NCI-H460 (cell line): ENCODE measurements at regions not wholly inside any gene's neighbourhood (a gene's known extent, or its start where the extent isn't known, plus 50 kb on each side); places are given as distances from the start of the nearest gene placed in this dataset.

ENCODE experiments used
- DNase-seq: peaks from one replicate; pipeline ENCODE4 v3.0.0-alpha.2; 2016; ENCODE audit warnings: low read depth; ENCODE audit errors: extremely low read depth

DNA sequence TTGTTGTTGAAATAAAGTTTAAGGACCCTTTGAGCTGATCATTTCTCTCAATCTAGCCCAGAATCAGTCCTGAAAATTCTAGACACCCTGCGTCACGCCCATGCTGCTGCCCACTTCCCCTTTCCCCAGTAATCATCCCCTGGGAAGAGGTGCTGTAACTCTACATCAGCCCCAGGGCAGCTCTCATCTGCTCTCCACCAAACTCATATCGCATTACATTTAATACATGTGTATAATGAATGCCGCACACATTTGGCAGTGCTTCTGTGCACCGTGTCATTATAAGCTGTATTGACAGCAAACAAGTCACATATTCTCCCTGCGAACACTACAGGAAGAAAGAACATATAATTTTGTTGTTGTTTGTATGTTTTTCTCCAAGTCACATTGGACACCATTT lies 539.7 kb upstream of the DAB1 start:
- DNase-seq = no peak

- DNase-seq = no peak
These were observed 535.8 kb upstream of the DAB1 start for GRCh38 chr1:57959531-57960241.

GRCh38 chr1:57957576-57957975 lies 533.7 kb upstream of the DAB1 start:
- DNase-seq = no peak

GRCh38 chr1:57951390-57951789 lies 527.5 kb upstream of the DAB1 start:
- no peak for DNase-seq

- no peak for DNase-seq
These were observed 525.3 kb upstream of the DAB1 start for GRCh38 chr1:57949168-57949567.

DNA sequence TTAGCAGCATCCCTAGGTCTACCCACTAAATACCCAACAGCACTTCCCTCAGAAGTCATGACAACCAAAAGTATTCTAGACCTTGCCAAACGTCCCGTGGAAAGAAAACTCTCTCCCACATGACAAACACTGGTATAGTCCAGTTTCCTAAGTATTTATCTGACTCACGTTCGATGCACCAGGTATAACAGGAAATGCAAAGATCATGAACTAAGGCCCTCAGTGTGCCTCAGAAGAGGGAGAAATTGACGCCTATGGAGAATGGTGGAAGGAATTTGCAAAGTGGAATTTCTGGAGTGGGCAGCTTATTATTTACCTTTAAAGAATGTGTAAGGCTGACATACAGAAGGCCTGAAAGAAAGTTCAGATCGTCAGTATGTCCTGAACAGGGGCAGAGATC lies 523.6 kb upstream of the DAB1 start:
- no peak for DNase-seq

DNA sequence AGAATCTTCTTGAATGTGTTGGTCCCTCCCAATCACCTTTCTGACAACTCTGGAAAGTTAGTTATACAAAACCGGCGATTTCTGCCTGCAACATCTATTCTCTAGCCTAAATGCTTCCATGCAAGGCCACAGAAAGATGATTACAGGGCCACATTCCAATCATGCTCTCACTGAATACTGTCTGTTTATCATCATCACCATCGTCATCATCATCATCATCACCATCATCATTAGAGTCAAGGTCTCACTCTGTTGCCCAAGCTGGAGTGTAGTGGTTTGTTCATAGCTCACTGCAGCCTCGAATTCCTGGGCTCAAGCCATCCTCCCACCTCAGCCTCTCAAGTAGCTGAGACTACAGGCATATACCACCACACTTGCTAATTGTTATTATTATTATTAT lies 521.2 kb upstream of the DAB1 start:
- no peak for DNase-seq

- no peak for DNase-seq
These were observed 519.5 kb upstream of the DAB1 start for GRCh38 chr1:57943365-57943764.

DNA sequence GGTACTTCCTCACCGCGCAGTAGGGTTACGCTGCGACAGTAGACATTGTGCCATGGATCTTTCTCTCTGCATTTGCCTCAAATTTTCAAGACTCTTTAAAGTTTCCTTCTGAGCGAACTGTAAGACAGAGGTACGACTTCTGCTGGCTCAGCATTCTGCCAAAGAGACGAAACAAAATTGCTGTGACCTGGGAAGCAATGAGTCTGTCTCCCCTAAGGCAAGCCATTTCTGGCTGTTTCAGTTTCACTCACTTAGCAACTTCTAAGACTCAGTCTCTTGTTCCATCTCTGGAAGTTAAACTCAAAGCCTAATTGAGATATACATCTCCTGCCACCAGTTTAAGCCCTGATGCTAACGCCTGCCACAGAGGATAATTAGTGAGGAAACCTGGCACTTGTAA lies 510.9 kb upstream of the DAB1 start:
- no peak for DNase-seq

GRCh38 chr1:57927003-57927402 lies 503.1 kb upstream of the DAB1 start:
- no peak for DNase-seq

DNA sequence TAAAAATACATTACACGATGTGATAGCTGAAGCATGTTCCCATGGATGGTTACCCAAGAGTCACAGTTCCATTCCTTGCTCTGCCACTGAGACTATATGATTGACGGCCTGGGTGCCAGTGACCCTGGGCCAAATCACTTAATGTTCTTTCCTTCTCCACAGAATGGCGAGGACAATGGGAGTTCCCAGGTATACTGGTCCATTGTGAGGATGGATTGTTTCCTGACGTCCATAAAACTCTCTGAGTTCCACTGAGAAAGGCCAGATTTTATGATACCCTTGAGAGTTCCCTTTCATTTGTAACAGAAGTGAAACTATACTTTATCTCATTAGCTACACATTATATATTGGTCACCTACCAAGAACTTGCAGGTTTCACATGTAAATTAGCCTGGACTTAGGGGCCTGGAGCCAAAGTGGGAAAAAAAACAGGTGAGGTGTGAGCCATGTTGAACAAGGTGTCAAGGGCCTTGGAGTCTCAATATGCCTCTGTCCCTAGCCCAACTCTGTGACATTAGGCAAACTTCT lies 502.2 kb upstream of the DAB1 start:
- DNase-seq = no peak

DNA sequence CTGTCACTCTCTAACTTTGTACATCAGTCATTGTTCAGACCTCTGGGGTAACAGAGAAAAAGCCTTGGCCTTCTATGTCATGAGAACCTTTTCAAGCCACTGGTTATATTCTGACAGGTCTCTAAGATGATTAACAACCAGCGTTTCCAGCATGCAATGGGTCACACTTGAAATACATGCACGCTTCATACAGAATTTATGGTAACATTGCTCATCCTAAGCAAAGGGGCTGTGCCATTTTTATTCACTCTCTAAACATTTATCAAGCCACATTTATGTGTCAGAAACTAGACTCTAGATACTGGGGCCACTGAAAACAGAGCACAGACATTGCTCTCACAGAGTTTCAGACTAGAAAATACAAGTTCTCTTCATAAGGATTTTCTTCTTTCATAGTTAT lies 501.4 kb upstream of the DAB1 start:
- no peak for DNase-seq

GRCh38 chr1:57922130-57922529 lies 498.3 kb upstream of the DAB1 start:
- no peak for DNase-seq

- no peak for DNase-seq
These were observed 492.2 kb upstream of the DAB1 start for GRCh38 chr1:57916041-57916440.

GRCh38 chr1:57911427-57911826 lies 487.6 kb upstream of the DAB1 start:
- DNase-seq = no peak

- DNase-seq = no peak
These were observed 486.9 kb upstream of the DAB1 start for GRCh38 chr1:57910782-57911181.

DNA sequence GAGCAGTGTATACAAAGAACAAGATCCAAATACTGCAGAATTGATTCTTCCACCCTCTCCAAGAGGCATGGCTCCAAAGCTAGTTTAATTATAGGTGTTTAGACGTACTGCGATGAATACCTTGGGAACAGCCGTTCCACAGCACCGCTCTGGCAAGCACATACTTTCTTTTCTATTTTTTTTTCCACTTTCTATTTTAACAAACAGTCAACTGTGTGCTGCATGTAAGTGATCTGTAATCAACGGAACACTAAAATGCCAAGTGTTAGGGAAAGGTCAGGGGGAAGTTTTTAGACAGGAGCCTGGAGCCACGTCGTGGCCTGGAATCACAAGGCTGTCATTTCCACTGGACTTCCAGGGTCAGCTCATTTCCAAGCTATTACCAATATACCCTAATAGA lies 486.4 kb upstream of the DAB1 start:
- no peak for DNase-seq

DNA sequence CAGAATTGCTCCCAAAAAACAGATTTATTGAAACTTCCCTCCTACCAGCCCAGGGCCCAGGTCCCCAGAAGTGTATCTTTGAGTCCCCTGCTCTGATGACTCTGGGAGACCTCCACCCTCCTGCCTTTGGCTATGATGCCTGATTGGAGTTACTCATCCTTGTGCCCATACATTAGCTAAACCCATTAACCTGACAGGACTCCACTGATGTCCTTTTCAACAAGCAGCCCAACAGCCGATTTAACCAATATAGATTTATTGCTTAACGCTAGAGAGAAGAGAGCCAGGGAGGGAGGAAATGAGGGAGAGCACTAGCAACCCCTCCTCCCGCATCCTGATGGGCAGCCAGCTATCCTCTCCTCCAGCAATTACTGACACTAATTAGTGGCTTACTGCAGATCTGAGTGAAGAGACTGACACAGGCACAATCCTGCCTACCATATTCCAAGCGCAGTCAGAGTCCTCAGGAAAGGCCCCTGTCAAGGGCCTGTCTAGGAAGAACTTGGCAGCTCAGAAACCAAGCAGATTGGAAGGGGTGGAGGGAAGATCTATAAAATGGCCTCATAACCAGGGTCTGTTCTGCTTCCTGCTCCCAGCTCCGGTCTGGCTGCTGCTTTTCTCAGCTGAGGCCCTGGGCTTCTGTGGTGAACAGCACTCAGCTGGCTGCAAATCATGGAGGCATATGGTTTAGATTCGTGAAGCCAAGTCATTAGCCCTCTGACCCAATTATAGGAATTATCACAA lies 484.5 kb upstream of the DAB1 start:
- DNase-seq = no peak

DNA sequence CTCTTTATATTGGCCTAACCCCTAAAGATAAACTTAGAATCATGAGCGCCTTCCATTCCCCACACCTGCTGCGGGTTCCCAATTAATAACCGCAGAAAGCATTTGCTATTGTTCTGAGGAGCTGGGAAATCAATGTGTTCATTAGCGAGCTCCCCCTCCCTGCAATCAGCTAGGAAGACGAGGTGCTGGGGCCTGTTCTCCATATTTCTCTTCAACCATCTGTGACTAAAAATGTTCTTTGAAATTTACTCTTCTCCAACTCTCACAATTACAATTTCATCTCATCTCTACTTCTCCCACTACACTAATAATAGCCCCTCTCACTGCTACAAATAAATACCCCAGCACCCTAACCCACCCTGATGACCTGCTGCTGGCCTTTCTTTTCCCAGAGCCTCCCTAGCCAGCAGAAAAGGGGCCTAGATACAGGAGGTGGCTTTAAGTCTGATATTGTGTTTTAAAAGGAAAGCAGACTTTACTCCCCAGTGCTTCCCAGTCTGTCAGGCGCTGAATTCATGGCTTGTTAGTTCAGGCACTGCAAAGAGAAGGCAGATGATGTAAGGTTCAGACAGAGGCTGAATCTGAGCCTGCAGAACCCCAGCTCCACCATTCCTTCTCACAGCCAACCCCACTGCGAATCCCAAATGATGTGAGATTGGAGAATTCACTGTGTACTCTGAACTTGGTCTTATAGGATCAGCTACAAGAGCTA lies 477.5 kb upstream of the DAB1 start:
- DNase-seq = no peak

GRCh38 chr1:57898531-57898930 lies 474.7 kb upstream of the DAB1 start:
- no peak for DNase-seq

DNA sequence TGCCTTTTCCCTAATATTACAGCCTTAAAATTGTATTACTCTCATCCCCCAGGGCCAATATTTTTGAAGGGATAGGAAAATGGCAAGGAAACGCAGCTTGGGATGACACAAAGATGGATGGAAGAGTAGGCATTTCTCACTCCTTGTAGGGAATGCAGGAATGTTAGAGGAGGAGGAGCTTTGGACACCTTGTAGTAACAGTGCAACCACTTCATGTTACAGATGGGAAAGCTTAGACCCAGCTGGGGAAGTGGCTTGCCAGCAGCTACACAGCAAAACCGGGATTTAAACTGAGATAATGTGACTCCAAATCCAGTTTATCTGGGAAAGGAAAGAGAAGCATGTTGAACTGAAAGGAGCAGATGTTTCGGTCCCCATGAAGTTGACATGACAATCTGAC lies 473.7 kb upstream of the DAB1 start:
- DNase-seq = no peak

- no peak for DNase-seq
These were observed 470.5 kb upstream of the DAB1 start for GRCh38 chr1:57894315-57894714.
